H4 (cell line): ENCODE measurements at regions not wholly inside any gene's neighbourhood (a gene's known extent, or its start where the extent isn't known, plus 50 kb on each side); places are given as distances from the start of the nearest gene placed in this dataset.
A peak's percentile ranks its signal among the peaks of the same experiment; 100 is the strongest.
"Not testable (repeated sequence)": the region's sequence is repeated elsewhere in the genome, so short reads cannot be mapped to it uniquely, and the experiment has no call there.

Source experiments
- DNase-seq: peaks from one replicate; pipeline ENCODE4 v3.0.0-alpha.2; 2015; ENCODE audit warnings: low spot score

DNA sequence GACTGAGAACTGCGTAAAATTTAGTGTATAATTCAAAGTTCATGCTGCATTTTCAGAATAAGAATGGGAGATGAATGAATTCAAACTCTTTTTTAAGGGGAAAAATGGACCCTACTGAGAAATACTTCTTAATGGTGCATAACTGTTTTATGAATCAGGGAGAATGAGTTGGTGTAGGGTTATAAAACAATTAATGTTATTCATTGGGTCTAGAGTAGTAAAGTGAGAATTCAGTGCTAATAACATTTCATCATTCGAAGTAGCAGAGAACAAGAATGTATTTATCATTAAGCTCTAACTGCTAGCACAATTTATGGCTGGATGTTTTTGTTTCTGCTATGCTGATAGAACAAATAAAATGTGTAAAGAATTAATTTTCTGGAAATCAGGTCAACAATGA is 310.2 kb downstream of the SLITRK5 start:
- DNase-seq: no peak

DNA sequence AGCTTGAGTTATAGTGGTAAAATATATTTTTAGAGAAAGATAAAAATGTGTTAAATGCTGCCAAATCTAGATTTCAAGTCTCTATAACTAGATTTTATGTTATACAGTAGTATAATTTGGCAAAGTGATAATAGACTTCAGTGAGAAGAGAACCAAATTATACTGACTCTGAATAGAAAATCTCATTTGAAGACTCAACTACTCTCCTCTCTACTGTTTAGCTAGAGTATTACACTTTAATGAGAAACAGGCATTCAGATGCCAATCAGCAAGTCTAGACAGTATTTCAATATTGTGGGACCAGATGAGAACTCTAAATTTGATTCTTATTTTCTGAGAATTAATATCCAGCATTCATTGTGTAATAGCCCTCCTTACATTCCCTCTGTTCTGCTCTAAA is 311.2 kb downstream of the SLITRK5 start:
- no peak for DNase-seq

DNA sequence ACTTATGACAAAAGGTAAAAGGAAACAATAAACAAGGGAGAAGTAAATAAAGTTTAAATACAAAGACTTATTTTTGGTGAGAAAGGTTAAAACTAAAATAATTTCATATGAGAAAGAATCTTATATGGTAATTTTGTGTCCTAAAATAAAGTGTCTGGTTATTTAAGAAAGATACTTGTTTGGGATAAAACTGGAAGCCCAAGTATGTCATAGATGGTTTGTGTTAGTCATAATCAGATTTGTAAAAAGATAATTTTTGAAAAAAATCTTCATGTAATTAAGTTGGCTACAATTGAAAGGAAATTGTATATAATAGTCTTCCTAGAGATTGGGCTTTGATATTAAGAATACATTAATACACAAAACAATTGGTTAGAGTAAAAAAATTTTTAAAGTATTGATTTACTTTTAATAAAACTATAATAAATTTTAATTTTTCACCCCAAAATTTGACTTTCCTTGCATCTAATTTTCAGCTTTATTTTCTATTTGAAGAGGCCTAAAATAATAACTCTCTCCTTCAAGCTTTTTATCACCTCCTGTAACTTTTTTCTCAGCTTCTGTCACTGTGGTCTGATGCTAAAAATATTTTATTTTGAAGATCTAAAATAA is 315.6 kb downstream of the SLITRK5 start:
- DNase-seq: no peak

DNA sequence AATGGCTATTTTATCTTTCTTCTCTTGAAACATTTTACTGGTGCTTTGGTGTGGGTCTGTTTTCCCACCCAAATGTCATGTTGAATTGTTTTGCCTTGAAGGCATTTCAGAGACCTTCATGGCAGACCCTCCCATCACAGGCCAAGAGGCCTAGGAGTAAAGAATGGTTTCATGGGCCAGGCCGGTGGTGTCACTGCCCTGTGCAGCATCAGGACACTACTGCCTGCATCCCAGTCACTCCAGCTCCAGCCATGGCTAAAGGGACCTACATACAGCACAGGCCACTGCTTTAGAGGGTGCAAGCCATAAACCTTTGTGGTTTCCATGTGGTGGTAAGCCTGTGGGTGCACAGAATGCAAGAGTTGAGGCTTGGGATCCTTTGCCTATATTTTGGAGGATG is 326.9 kb downstream of the SLITRK5 start:
- DNase-seq: no peak

DNA sequence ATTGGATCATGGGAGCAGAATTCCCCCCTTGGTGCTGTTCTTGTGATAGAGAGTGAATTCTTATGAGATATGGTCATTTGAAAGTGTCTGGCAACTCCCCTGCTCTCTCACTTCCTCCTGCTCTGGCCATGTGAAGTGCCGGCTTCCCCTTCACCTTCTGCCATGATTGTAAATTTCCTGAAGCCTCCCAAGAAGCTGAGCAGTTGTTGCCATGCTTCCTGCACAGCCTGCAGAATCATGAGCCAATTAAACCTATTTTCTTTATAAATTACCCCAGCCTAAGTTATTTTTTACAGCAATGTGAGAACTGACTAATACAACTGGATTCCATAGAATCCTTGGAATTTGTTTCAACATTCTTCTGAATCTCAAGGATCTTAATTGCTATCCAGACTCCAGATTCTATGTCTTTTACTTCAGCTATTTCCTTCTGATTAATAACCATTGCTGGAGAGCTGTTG is 328.1 kb downstream of the SLITRK5 start:
- no peak for DNase-seq

DNA sequence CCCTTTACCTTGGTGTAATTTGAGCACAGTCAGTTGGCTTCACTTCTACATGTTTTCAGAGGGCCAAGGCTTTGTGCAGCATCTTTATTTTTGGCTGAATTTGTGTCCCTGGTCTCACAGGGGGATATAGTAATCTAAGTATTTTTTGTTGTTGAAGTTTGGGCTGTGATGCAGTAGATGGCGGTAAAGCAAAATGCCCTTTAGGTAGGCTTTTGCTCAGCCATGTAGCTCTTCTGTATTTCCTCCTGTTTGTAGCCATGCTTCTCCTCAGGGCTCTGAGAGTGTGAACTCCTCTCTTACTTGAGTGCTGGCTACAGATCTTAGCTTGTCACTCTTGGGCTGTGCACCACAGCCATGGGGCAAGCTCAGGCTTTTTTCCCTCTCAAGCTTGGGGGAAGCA is 328.6 kb downstream of the SLITRK5 start:
- no peak for DNase-seq

DNA sequence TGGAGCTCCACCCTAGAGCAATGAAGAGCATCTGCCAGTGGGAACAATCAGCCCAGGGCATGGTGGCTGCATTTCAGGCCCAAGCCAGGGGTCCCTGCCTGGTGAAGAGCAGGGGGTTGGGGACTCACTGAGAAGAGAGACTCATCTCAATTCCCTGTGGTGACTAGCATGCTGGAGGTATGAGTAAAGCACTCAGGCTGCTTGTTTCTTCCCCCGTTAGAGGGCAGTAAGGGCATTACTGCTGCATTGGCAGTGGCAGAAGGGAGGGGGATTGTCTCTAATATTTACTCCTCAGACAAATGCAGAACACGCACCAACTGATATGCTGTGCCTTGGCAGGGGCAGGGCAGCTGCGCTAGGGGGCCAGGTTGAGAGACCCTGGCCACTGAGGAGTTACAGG is 329.1 kb downstream of the SLITRK5 start:
- DNase-seq: peak; percentile 34

DNA sequence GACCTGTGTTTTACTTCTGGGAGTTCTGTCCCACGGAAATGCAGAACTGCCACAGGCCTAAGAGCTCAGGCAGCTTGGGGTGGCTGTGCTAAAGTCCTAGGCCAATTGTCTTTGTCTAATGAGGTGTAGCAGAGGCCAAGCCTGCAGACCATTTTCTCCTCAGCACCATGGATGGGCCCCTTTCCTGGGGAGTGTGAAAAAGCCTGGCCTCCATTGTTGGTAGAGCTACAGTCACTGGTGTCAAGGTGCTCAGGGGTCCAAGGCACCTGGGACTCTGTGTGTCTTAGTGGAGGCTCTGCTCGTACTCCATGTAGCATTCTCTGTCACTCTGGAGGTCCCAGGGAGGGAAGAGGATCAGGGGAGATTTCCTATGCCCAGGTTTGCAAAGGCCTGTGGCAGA is 329.6 kb downstream of the SLITRK5 start:
- no peak for DNase-seq

DNA sequence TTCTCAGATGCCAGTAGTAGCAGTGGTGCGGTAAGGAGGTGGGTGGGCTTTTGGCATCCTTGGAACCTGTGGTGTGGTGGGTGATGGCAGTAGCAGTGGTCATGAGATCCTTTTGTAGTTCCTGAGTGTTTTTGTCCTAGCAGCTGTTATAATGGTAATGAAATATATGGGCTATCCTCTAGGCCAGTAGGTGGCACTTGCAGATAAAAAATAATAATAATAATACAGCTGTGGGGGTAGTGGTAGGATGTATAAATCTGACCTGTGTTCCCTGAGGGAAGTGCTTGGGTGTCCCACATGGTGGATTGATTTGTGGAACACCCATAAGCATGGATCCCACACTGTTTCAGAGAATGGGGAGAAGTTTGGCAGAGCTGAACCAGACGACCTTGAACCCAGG is 334.0 kb downstream of the SLITRK5 start:
- DNase-seq: no peak

DNA sequence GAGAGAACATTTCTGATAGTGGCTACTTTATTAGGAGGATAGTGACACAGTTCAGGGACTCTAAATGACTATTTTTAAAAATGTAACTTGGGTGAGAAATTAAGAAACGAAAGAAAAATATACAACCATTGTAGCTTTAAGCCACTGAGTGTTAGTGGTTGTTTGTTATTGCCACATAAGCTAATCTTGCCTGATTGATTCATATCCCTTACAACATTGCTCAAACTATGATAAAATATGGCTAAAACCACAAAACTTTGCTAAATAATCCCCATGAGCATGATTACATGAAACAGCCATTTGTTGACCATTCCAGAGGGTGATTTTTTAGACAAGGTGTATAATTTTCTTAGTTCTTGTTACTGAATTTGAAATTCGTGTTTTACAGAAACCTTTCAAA is 343.4 kb downstream of the SLITRK5 start:
- DNase-seq: no peak

DNA sequence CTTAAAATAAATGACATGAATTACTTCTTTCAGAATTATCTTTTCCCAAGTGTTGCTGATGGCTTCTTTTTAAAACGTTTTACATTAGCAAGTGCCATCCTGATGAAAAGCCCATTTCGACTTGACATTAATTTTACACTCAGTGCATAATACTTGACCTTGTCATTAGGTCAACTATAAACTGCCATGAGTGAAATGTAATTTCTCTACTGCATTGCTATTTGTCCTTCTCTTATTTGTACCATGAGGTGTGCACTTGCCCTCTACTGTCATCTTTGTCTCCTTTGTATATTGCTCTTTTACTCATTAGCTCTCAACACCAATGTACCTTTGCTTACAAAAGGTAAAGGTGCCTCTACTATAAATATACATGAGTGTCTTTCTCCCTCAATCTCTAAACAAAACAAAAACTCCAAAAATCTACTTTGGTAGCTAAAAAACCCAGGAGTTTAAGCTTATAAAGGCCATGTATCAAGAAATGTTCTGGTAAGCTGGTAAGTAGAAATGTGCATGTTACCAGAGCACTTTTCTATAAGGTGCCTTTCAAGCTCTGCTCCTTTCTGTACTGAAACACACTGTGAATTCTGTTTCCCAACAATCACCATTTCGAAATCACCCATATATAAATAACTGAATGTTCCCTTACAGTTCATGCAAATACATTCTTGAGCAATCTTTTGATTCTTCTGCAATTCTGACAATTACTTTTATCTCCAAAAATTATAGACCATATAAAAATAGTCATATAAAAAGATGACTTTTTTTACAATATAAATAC is 351.4 kb downstream of the SLITRK5 start:
- no peak for DNase-seq

DNA sequence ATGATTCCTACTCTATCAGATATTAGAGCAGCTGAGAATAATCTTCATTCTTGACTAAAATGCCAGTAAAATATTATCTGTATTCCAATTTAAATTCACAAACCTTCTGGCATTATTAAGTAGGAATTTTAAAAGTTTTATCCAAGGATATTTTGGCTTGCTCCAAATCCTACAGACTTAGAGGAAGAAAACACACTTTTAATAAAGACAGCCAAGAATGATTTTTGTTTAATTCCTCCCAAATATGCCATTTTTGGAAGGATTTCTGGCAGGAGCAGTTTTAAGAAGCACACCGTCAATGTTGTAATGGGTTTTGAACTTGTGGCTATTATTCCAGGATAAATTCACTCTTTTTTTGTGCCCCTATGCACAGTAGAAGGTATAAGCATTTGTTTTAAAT is 355.1 kb downstream of the SLITRK5 start:
- DNase-seq: no peak

DNA sequence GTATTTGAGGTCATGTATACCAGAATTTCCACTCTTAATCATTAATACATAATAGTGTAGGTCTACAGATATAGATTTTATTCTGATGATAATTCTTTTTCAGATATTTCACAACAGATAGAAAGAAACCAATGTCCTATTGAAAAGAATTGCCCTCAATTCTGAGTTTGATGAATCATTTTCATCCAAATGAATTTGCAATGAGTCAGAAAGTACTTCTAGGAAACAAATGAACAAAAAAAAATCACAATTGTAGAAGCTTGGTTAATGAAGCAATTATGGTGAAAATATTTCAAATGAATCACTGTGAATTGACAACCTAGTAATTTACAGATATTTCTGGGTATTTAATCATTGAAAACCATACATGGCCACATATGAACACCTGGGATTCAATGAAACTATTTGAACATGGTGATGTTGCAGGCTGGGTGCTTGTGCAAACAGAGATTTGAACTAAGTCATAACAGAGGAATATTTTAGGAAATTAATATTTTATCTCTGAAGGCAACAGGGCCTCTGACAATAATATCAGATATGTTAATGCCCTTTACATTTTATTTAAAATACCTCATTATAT is 360.9 kb downstream of the SLITRK5 start:
- DNase-seq: no peak

DNA sequence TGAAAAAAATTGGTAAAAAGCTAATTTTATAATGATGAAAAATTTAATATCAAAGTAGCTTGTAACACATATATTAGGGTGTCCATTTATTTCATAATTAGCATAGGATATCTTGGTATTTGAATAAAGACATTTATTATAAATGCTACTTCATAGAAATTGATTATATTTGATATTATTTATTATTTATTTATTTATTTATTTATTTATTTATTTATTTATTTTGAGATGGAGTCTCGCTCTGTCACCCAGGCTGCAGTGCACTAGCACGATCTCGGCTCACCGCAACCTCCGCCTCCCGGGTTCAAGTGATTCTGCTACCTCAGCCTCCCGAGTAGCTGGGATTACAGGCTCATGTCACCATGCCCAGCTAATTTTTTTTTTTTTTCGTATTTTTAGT is 365.0 kb downstream of the SLITRK5 start:
- DNase-seq: not testable (repeated sequence)

DNA sequence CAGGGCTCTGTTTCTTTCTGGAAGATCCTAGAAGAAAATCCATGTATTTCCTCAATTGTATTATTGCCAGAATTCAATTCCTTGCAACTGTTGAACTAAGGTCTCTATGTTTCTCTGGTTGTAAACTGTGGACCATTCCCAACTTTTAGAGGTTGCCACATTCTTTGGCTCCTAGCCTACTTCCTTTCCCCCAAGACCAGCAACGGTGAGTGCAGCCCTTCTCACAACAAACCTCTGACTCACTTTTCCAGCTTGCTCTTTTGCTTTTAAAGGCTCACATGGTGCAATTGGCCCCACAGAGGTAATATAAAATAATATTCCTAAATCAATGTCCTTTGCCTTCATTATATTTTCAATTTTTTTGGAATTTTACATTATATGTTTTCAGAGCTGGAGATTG is 371.3 kb downstream of the SLITRK5 start:
- DNase-seq: no peak

DNA sequence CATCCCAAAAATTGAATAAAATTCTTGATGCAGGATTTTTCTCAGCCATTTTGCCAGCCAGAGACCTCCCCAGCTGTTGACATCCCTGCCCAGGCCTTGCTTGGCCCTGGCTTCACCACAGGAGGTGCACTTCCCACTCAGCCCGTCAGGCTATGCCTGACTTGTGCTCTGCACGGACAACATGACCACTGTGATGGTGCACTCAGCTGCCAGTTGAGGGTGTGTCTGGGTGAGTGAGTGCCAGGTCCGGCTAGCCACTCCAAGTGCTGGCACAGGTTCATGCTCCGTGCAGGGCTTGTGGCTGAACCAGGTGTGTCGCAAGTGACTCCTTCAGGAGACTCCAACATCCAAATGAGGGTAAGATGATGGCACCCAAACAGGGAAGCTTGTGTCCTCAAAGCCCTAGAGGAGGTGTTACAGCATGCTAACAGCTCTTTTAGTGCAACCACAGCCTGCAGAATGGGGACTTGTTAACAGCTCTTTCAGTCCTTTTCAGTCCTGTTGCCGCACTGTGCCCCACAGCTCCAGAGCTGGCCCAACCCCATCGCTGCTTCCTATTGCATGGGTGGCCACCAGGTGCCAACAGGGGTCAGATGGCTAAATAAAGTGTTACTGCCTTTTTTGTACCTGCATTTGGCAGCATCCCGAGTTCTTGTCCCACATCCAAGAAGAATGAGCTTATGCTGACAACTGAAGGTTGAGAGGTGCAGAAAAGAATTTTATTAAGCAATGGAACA is 380.7 kb downstream of the SLITRK5 start:
- no peak for DNase-seq

DNA sequence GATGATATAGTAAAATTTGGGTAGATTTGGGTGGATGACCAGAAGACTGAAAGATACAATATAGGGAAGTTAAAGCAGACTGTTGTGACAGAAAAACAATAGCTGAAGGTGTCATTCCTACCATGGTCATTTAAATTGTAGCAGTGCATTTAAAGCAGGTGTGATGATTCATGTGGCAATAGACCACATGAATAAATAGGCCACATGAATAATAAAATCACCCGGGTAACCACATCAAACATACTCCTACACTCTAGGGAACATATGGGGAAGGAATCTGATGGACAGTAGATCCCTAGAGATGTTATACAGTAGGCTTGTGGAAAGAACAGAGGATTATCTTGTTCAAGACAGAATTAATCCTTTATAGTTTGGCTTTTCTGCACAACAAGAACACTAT is 392.6 kb downstream of the SLITRK5 start:
- DNase-seq: no peak

DNA sequence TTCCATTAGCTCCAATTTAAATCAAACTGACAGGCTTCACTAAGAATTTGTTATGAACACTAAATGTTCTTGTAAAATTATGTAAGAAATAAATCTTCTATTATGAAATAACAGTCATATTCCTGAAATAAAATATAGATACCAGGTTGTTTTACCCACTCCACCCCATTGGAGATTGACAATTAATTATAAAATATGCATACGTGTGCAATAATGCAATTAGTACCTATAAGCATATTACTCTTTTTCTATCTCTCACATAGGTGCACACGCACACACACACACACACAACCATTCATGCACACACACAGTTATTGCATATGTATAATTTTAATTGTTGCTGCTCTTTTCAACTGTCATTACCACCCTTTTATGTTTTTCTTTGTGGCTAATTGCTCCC is 395.7 kb downstream of the SLITRK5 start:
- no peak for DNase-seq

DNA sequence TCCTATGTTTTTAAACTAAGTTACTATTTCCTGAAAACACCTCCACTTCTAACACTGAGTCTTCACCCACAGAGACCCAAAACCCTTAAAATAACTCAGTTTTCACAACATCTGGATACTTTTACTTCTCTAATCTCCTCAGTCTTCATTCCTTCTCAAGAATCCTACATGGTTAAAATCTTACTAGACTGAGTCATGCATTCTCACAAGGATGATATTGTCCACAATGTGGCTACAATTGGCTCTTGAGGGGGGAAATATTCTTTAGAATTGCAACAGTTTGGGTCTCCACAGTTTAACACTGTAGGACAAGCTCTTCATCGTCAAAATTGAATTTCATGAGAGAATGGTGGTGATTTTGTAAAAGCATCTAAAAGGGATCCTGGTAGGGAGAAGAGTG is 397.1 kb downstream of the SLITRK5 start:
- no peak for DNase-seq

DNA sequence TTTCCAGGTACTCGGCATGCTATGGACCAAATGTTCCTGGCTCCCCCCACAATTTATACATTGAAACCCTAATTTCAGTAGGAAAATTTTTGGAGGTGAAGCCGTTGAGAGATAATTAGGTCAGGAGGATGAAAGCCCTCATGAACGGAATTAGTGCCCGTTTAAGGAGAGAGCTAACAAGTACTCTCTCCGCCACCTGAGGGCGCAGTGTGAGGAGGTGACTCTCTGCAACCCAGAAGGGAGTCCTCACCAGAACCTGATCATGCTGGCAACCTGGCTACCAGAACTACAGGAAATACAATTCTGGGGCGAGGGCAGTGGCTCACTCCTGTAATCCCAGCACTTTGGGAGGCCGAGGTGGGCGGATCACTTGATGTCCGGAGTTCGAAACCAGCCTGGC is 397.8 kb downstream of the SLITRK5 start:
- peak; percentile 3 for DNase-seq

DNA sequence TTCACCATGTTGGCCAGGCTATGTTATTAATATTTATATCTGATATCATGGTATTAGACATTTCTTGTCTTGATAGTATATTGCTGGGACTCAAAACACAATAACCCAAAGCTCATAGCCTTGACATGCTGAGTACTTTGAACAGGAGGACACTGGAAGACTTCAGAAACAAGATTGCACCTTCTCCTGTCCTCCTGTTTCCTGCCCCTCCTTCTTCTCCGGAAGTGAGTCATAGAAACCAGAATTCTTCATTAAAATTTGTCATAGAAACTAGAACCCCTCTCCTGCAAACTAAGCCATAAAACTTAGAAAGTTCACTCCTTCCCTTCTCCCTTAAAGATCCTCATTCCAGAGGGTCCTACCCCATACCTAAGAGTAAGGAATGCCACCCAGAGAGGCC is 400.2 kb downstream of the SLITRK5 start:
- no peak for DNase-seq

DNA sequence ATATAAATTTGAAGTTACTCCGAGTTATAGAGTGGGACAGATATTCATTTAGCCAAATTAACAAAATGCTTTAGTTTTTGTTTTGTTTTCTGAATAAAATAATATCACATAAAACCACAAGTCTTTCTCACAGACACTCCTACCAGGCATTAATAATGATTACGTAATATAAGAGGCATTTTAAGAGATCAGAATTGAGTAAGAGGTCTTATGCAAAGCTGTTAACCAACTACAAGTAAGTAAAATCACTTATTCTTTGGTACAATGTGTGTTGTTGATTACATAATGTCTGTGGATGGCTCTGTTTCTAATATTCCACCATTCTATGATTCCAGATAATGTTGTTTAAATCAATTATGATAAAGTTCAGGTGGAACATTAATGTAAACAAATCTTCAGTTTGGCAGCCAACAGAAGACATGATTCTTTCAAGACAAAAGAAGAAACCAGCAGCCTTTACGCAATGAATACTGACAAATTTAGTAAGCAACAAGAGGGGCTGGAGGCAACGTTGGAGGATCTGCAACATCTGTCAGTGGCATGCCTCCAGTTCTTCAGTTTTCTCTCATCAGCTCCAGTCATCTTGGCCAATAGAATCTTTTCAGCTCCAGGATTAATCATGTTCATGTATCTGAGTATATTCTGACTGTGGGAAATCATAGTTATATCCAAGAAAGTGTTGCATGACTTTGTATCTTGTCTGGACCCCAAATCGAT is 403.8 kb downstream of the SLITRK5 start:
- DNase-seq: no peak
